Keratinocyte (primary cell): ENCODE measurements at regions not wholly inside any gene's neighbourhood (a gene's known extent, or its start where the extent isn't known, plus 50 kb on each side); places are given as distances from the start of the nearest gene placed in this dataset.

Source experiments
- CTCF ChIP-seq, 3 experiments: IDR thresholded peaks in 1 of 3; conservative IDR thresholded peaks in 1 of 3; optimal IDR thresholded peaks in 1 of 3; 2 replicates in 2 of 3; 3 replicates in 1 of 3; pipeline versions ENCODE3 to v1.5.1; 2011; ENCODE audit warnings: low read length in 3 of 3, mild to moderate bottlenecking in 3 of 3, moderate library complexity in 2 of 3, control low read depth in 1 of 3, inconsistent platforms in 1 of 3; ENCODE audit not compliant: insufficient read depth in 2 of 3; ENCODE audit errors: extremely low read depth in 1 of 3
- EZH2 ChIP-seq: IDR thresholded peaks from one replicate; pipeline ENCODE4 v1.6.1; 2012; ENCODE audit warnings: inconsistent platforms, mild to moderate bottlenecking, low read length, moderate library complexity

GRCh38 chr2:35530615-35531135, 824.9 kb upstream of the CRIM1 start:
- TF ChIP-seq EZH2 (no peak), CTCF (optimal IDR thresholded peaks at IDR 0.05 in 1 of 3, IDR thresholded peaks at IDR 0.05 in 1 of 3, conservative IDR thresholded peaks at IDR 0.05 in 1 of 3; ENCODE audit: extremely low read depth in 1 of 3, insufficient read depth in 2 of 3, low read length in 3 of 3) (no peak)
